K562 (cell line): ENCODE measurements at regions not wholly inside any gene's neighbourhood (a gene's known extent, or its start where the extent isn't known, plus 50 kb on each side); places are given as distances from the start of the nearest gene placed in this dataset.

ENCODE experiments used
- ATAC-seq: fragments of 200-7000 bp; cut with Tn5 transposase; 3 replicates; pipeline ENCODE4 v1.9.1; 2020; ENCODE audit warnings: moderate library complexity
- BruUV-seq: library from RNA; stranded (reverse); fragments of 400-500 nt; replicated peaks from 2 replicates; lab custom pipeline; 2021; lab: Mats Ljungman, UMichigan
- CTCF ChIA-PET: fragments of 300-600 bp; formaldehyde crosslinking; extraction: SDS; loops from one replicate; lab custom pipeline; 2021; ENCODE audit warnings: low intra/inter-chr PET ratio; lab: Yijun Ruan, JAX
- POLR2A ChIA-PET: fragments of 300-600, 350-650 bp; sonication (Branson Sonifier 250); formaldehyde crosslinking; extraction: SDS; loops from one replicate; lab custom pipeline; 2021; ENCODE audit warnings: antibody characterized with exemption, inconsistent platforms; lab: Yijun Ruan, JAX
- DNase-seq, 4 experiments: peaks; one replicate each; pipeline versions ENCODE4 v3.0.0 to v3.0.0-alpha.2; 2011 to 2018; ENCODE audit warnings: low spot score in 3 of 4, mixed read lengths in 3 of 4; ENCODE audit errors: extremely low read depth in 1 of 4
- FAIRE-seq: peaks from 2 replicates; lab custom pipeline; 2011; peaks lifted over from hg19 to GRCh38; lab: Jason Lieb, UNC
- H2AFZ ChIP-seq: 2 replicates; pipeline ENCODE4 v1.6.0; 2011; ENCODE audit warnings: low read depth, low read length, control low read depth, inconsistent platforms
- H3K27ac ChIP-seq: fragments of 200-600 bp; 3 replicates; pipeline ENCODE4 v1.8.0; 2011; ENCODE audit warnings: low read depth, mild to moderate bottlenecking, control low read depth, inconsistent platforms, low read length, moderate library complexity, mixed read lengths; ENCODE audit errors: extremely low read depth
- H3K27me3 ChIP-seq, 2 experiments: fragments of 300-600 bp in 1 of 2; 2 replicates in 1 of 2; 3 replicates in 1 of 2; pipeline versions ENCODE4 v1.6.0 to v1.8.0; 2011; ENCODE audit warnings: inconsistent platforms in 2 of 2, low read length in 2 of 2, mild to moderate bottlenecking in 1 of 2, mixed read lengths in 1 of 2, moderate library complexity in 1 of 2; ENCODE audit not compliant: control insufficient read depth in 2 of 2, insufficient read depth in 2 of 2
- H3K36me3 ChIP-seq: fragments of 300-600 bp; 3 replicates; pipeline ENCODE4 v1.8.0; 2011; ENCODE audit warnings: mild to moderate bottlenecking, low read length, inconsistent platforms; ENCODE audit not compliant: control insufficient read depth, insufficient read depth
- H3K4me1 ChIP-seq, 2 experiments: fragments of 200-600 bp in 1 of 2; replicated peaks in 1 of 2; 2 replicates in 1 of 2; 3 replicates in 1 of 2; pipeline versions ENCODE4 v1.5.1 to v1.8.0; 2011; ENCODE audit warnings: inconsistent platforms in 2 of 2, low read length in 2 of 2, mild to moderate bottlenecking in 1 of 2, mixed read lengths in 1 of 2, moderate library complexity in 1 of 2; ENCODE audit not compliant: control insufficient read depth in 2 of 2, insufficient read depth in 2 of 2
- H3K4me2 ChIP-seq: 2 replicates; pipeline ENCODE4 v1.6.1; 2011; ENCODE audit warnings: low read length, control low read depth, inconsistent platforms, mixed read lengths; ENCODE audit not compliant: insufficient read depth
- H3K4me3 ChIP-seq: fragments of 200-600 bp; sonication (generic), shearing (Covaris generic); 2 replicates; pipeline ENCODE4 v1.5.1; 2016; ENCODE audit warnings: control low read depth, inconsistent platforms
- H3K79me2 ChIP-seq: fragments of 200-600 bp; 3 replicates; pipeline ENCODE4 v1.8.0; 2011; ENCODE audit warnings: low read length, inconsistent platforms; ENCODE audit not compliant: control insufficient read depth, insufficient read depth
- H3K9ac ChIP-seq, 2 experiments: 2 replicates each; pipeline versions ENCODE4 v1.6.0 to v1.6.1; 2011; ENCODE audit warnings: low read depth in 2 of 2, low read length in 2 of 2, control low read depth in 1 of 2, inconsistent platforms in 1 of 2, mild to moderate bottlenecking in 1 of 2, mixed read lengths in 1 of 2; ENCODE audit not compliant: insufficient read depth in 1 of 2
- H3K9me1 ChIP-seq: one replicate; pipeline ENCODE4 v1.6.0; 2011; ENCODE audit warnings: inconsistent platforms, mild to moderate bottlenecking, low read length, moderate library complexity; ENCODE audit not compliant: control insufficient read depth, insufficient read depth
- H3K9me3 ChIP-seq: replicated peaks from 2 replicates; pipeline ENCODE4 v1.5.1; 2011; ENCODE audit warnings: low read depth, low read length, inconsistent platforms; ENCODE audit not compliant: control insufficient read depth, insufficient read depth
- H4K20me1 ChIP-seq: replicated peaks from 2 replicates; pipeline ENCODE4 v1.6.1; 2011; ENCODE audit warnings: low read length, inconsistent platforms, mixed read lengths; ENCODE audit not compliant: control insufficient read depth, insufficient read depth
- AFF4 ChIP-seq: sonication (generic); formaldehyde crosslinking; IDR thresholded peaks from 2 replicates; pipeline ENCODE4 v1.8.0; 2023; ENCODE audit warnings: mild to moderate bottlenecking, missing genetic modification reagents
- BMI1 ChIP-seq: fragments of 150-350 bp; IDR thresholded peaks from 2 replicates; pipeline ENCODE4 v1.6.1; 2014; ENCODE audit warnings: low read length
- FOXJ3 ChIP-seq: sonication (generic); formaldehyde crosslinking; IDR thresholded peaks from 2 replicates; pipeline ENCODE4 v1.4.0; 2020; ENCODE audit warnings: mild to moderate bottlenecking, missing genetic modification reagents
- FOXK2 ChIP-seq, 2 experiments: fragments of 450-650 bp; IDR thresholded peaks in 1 of 2; conservative IDR thresholded peaks in 1 of 2; 2 replicates each; pipeline ENCODE4 v1.6.1; 2016; ENCODE audit warnings: low read depth in 2 of 2, mild to moderate bottlenecking in 1 of 2
- ILF3 ChIP-seq: fragments of 450-650 bp; IDR thresholded peaks from 2 replicates; pipeline ENCODE4 v1.6.1; 2018; ENCODE audit warnings: antibody characterized with exemption, mild to moderate bottlenecking, moderate library complexity, borderline replicate concordance
- LARP7 ChIP-seq: fragments of 450-650 bp; IDR thresholded peaks from 2 replicates; pipeline ENCODE4 v1.6.1; 2016
- NBN ChIP-seq: fragments of 450-650 bp; IDR thresholded peaks from 2 replicates; pipeline ENCODE4 v1.6.1; 2016; ENCODE audit warnings: low read depth, mild to moderate bottlenecking
- POLR2AphosphoS2 ChIP-seq: IDR thresholded peaks from 2 replicates; pipeline ENCODE4 v1.6.1; 2012; ENCODE audit warnings: low read length, improper control_type of control experiment
- RBM39 ChIP-seq: fragments of 200-400 bp; formaldehyde crosslinking; optimal IDR thresholded peaks from 2 replicates; pipeline ENCODE3; 2018; ENCODE audit warnings: low read depth, low read length
- RNF219 ChIP-seq: fragments of 250-450 bp; sonication (Bioruptor Pico); IDR thresholded peaks from 2 replicates; pipeline ENCODE4 v1.5.0; 2022; ENCODE audit warnings: mild to moderate bottlenecking
- TBL1XR1 ChIP-seq, 2 experiments: IDR thresholded peaks; 2 replicates each; pipeline ENCODE4 v1.6.1; 2012; ENCODE audit warnings: improper control_type of control experiment in 2 of 2, low read length in 2 of 2, mild to moderate bottlenecking in 1 of 2
- TGIF2 ChIP-seq: sonication (generic); formaldehyde crosslinking; IDR thresholded peaks from 2 replicates; pipeline ENCODE4 v1.8.1; 2022; ENCODE audit warnings: mild to moderate bottlenecking, missing genetic modification reagents, moderate library complexity
- YBX1 ChIP-seq: fragments of 450-650 bp; IDR thresholded peaks from 2 replicates; pipeline ENCODE4 v1.7.1; 2016; ENCODE audit warnings: mild to moderate bottlenecking
- ZNF23 ChIP-seq: fragments of 250-450 bp; sonication (Bioruptor Pico); IDR thresholded peaks from 2 replicates; pipeline ENCODE4 v1.4.0; 2020; ENCODE audit warnings: mild to moderate bottlenecking
- ZNF3 ChIP-seq: fragments of 250-450 bp; sonication (Bioruptor Pico); IDR thresholded peaks from 2 replicates; pipeline ENCODE4 v1.5.0; 2021; ENCODE audit warnings: mild to moderate bottlenecking, moderate library complexity
- ZNF354B ChIP-seq: fragments of 250-450 bp; sonication (Bioruptor Pico); IDR thresholded peaks from 2 replicates; pipeline ENCODE4 v1.4.0; 2020
- ZNF77 ChIP-seq: fragments of 250-450 bp; sonication (Bioruptor Pico); IDR thresholded peaks from 2 replicates; pipeline ENCODE4 v1.5.0; 2020
- WGBS: fragments of 100-300 bp; shearing (Covaris generic); methylation state at CpG from one replicate; pipeline ENCODE4 v1.1.6; 2016; ENCODE audit warnings: low coverage, mixed read lengths; ENCODE audit not compliant: insufficient coverage; ENCODE audit errors: missing lambda C conversion rate; 5-methylcytosine and 5-hydroxymethylcytosine counted together
- in situ Hi-C: fragments of 300-500 bp; cut with MboI; formaldehyde crosslinking; loops from 4 replicates; pipeline ENCODE4 v1.15.0; 2018; ENCODE audit warnings: inconsistent platforms, mixed read lengths
- intact Hi-C: fragments of 100-400 bp; cut with micrococcal nuclease; formaldehyde crosslinking; loops from 2 replicates; pipeline ENCODE4 v1.14.2; 2022

GRCh38 chr7:138295049-138295637 lies 164.9 kb upstream of the TRIM24 start (continued):
- no peak for TF ChIP-seq RNF219 (CRISPR knock-in tag)

- no peak overlapping the region for H3K4me3 ChIP-seq
- intact Hi-C loops (no loop called here), in situ Hi-C loops (no loop called here)
- no peak overlapping the region for H3K4me2 ChIP-seq
- H3K9ac ChIP-seq = no peak overlapping the region
- CTCF ChIA-PET = no interaction called here
- ATAC-seq (no peak), DNase-seq (no peak), FAIRE-seq (no peak)
- no peaks in the 10 kb centered on the region for H3K4me1 ChIP-seq
- H3K36me3 ChIP-seq = no peaks in the 10 kb centered on the region
- POLR2A ChIA-PET = interaction anchor here (1.1 kb wide), 1 partner anchor 10 kb away, joined by 5 read pairs; no protein-coding TSS in a partner anchor
- H3K9me3 ChIP-seq = no peaks in the 10 kb centered on the region
- no peak for TF ChIP-seq FOXJ3 (CRISPR knock-in tag)
- TF ChIP-seq AFF4 (CRISPR knock-in tag) = no peak
- no peak for TF ChIP-seq BMI1
- TF ChIP-seq POLR2AphosphoS2 = no peak
- TF ChIP-seq ZNF354B (CRISPR knock-in tag) = no peak
- TF ChIP-seq FOXK2 (conservative IDR thresholded peaks at IDR 0.05 in 1 of 2, IDR thresholded peaks at IDR 0.05 in 1 of 2; ENCODE audit: low read depth in 2 of 2) = no peak
- TF ChIP-seq RBM39 = no peak
- TF ChIP-seq ZNF77 = no peak
- TF ChIP-seq ZNF3 (CRISPR knock-in tag) = no peak
- TF ChIP-seq TBL1XR1 (IDR thresholded peaks at IDR 0.05; ENCODE audit: low read length in 2 of 2) = no peak
- no peak for TF ChIP-seq ZNF23
- no peak for TF ChIP-seq LARP7
- TF ChIP-seq NBN = no peak
- no peak for TF ChIP-seq TGIF2
- no peak for TF ChIP-seq ILF3
- no peak for TF ChIP-seq YBX1
- no peak overlapping the region for H3K27ac ChIP-seq
- BruUV-seq = no TSS peak
- no peaks in the 10 kb centered on the region for H3K27me3 ChIP-seq
- no peaks in the 10 kb centered on the region for H4K20me1 ChIP-seq
- H3K79me2 ChIP-seq = no peaks in the 10 kb centered on the region
- H3K9me1 ChIP-seq = no peaks in the 10 kb centered on the region
- no peak overlapping the region for H2AFZ ChIP-seq
- WGBS = 26% methylated on average over 3 of the region's 3 CpGs
These were observed 162.5 kb upstream of the TRIM24 start for GRCh38 chr7:138297526-138297925.
